ENCODE measurements at regions not wholly inside any gene's neighbourhood (a gene's known extent, or its start where the extent isn't known, plus 50 kb on each side); places are given as distances from the start of the nearest gene placed in this dataset.
"Not testable (repeated sequence)": the region's sequence is repeated elsewhere in the genome, so short reads cannot be mapped to it uniquely, and the experiment has no call there.

DNA sequence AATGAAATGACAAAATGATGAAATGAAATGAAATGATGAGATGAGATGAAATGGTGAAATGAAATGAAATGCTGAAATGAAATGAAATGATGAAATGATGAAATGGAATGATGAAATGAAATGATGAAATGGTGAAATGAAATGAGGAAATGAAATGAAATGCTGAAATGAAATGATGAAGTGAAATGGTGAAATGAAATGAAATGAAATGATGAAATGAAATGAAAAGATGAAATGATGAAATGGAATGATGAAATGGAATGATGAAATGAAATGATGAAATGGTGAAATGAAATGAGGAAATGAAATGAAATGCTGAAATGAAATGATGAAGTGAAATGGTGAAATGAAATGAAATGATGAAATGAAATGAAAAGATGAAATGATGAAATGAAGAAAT lies 2755.0 kb downstream of the RPIA start:
- Histone ChIP-seq H3K27me3 (replicated peaks; ENCODE audit: insufficient read depth, low read depth, low read length, poor library complexity) (peaks cover 22% of the 10 kb centered on the region), H3K4me1 (ENCODE audit: insufficient read depth, low read length, poor library complexity, severe bottlenecking) (peaks cover 11% of the 10 kb centered on the region)
- POLR2A ChIA-PET (ENCODE audit: low non-redundant PET); CTCF ChIA-PET; H3K4me3 ChIP-seq (ENCODE audit: low read depth, low read length, poor library complexity, severe bottlenecking); DNase-seq (ENCODE audit: low spot score); H3K9me3 ChIP-seq (ENCODE audit: low read depth, low read length, poor library complexity, severe bottlenecking); H3K27ac ChIP-seq (ENCODE audit: low read depth, low read length, poor library complexity, severe bottlenecking); H3K36me3 ChIP-seq (ENCODE audit: insufficient read depth, low read length, poor library complexity, severe bottlenecking); BruUV-seq (replicated peaks); intact Hi-C loops (cut with micrococcal nuclease; ENCODE audit: unreplicated experiment): not testable (repeated sequence)

DNA sequence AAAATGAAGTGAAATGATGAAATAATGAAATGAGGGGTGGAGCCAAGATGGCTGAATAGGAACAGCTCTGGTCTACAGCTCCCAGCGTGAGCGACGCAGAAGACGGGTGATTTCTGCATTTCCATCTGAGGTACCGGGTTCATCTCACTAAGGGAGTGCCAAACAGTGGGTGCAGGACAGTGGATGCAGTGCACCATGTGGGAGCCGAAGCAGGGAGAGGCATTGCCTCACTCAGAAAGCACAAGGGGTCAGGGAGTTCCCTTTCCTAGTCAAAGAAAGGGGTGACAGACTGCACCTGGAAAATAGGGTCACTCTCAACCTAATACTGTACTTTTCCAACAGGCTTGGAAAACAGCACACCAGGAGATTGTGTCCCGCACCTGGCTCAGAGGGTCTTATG lies 2755.4 kb downstream of the RPIA start:
- H3K9me3 ChIP-seq (ENCODE audit: low read depth, low read length, poor library complexity, severe bottlenecking); CTCF ChIA-PET; H3K27ac ChIP-seq (ENCODE audit: low read depth, low read length, poor library complexity, severe bottlenecking); H3K4me3 ChIP-seq (ENCODE audit: low read depth, low read length, poor library complexity, severe bottlenecking); DNase-seq (ENCODE audit: low spot score); intact Hi-C loops (cut with micrococcal nuclease; ENCODE audit: unreplicated experiment); BruUV-seq (replicated peaks); POLR2A ChIA-PET (ENCODE audit: low non-redundant PET); H3K36me3 ChIP-seq (ENCODE audit: insufficient read depth, low read length, poor library complexity, severe bottlenecking): not testable (repeated sequence)
- peaks cover 20% of the 10 kb centered on the region for H3K27me3 ChIP-seq (replicated peaks; ENCODE audit: insufficient read depth, low read depth, low read length, poor library complexity)
- peaks cover 11% of the 10 kb centered on the region for H3K4me1 ChIP-seq (ENCODE audit: insufficient read depth, low read length, poor library complexity, severe bottlenecking)

DNA sequence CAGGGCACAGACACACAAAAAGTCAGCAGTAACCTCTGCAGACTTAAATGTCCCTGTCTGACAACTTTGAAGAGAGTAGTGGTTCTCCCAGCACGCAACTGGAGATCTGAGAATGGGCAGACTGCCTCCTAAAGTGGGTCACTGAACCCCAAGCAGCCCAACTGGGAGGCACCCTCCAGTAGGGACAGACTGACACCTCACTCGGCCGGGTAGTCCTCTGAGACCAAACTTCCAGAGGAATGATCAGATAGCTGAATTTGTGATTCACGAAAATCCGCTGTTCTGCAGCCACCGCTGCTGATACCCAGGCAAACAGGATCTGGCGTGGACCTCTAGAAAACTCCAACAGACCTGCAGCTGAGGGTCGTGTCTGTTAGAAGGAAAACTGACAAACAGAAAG lies 2756.0 kb downstream of the RPIA start:
- H3K9me3 ChIP-seq (ENCODE audit: low read depth, low read length, poor library complexity, severe bottlenecking); CTCF ChIA-PET; H3K36me3 ChIP-seq (ENCODE audit: insufficient read depth, low read length, poor library complexity, severe bottlenecking); DNase-seq (ENCODE audit: low spot score); BruUV-seq (replicated peaks); H3K4me1 ChIP-seq (ENCODE audit: insufficient read depth, low read length, poor library complexity, severe bottlenecking); POLR2A ChIA-PET (ENCODE audit: low non-redundant PET); H3K4me3 ChIP-seq (ENCODE audit: low read depth, low read length, poor library complexity, severe bottlenecking); intact Hi-C loops (cut with micrococcal nuclease; ENCODE audit: unreplicated experiment); H3K27ac ChIP-seq (ENCODE audit: low read depth, low read length, poor library complexity, severe bottlenecking): not testable (repeated sequence)
- peaks cover 14% of the 10 kb centered on the region for H3K27me3 ChIP-seq (replicated peaks; ENCODE audit: insufficient read depth, low read depth, low read length, poor library complexity)

DNA sequence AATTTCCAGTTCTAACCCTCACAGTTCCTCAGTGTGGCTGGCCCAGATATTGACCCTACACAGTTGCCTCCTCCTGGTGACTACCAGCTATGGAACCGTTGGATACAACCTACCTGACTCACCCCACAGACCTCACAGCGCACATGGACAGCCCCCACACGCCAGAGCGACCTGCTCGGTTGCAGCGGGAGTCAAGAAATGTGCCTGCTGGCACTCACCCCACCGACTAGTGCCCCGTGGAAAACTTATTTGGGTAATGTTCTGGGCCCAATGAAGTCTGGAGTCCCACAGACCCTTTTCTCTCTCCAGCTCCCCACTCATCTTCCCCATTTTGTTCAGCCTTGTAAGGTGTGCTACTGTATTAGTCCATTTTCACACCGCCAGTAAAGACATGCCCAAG lies 2770.8 kb downstream of the RPIA start:
- intact Hi-C loops (cut with micrococcal nuclease; ENCODE audit: unreplicated experiment); BruUV-seq (replicated peaks); CTCF ChIA-PET; DNase-seq (ENCODE audit: low spot score); POLR2A ChIA-PET (ENCODE audit: low non-redundant PET); H3K27ac ChIP-seq (ENCODE audit: low read depth, low read length, poor library complexity, severe bottlenecking); H3K4me1 ChIP-seq (ENCODE audit: insufficient read depth, low read length, poor library complexity, severe bottlenecking); H3K27me3 ChIP-seq (replicated peaks; ENCODE audit: insufficient read depth, low read depth, low read length, poor library complexity); H3K36me3 ChIP-seq (ENCODE audit: insufficient read depth, low read length, poor library complexity, severe bottlenecking); H3K4me3 ChIP-seq (ENCODE audit: low read depth, low read length, poor library complexity, severe bottlenecking); H3K9me3 ChIP-seq (ENCODE audit: low read depth, low read length, poor library complexity, severe bottlenecking): not testable (repeated sequence)

DNA sequence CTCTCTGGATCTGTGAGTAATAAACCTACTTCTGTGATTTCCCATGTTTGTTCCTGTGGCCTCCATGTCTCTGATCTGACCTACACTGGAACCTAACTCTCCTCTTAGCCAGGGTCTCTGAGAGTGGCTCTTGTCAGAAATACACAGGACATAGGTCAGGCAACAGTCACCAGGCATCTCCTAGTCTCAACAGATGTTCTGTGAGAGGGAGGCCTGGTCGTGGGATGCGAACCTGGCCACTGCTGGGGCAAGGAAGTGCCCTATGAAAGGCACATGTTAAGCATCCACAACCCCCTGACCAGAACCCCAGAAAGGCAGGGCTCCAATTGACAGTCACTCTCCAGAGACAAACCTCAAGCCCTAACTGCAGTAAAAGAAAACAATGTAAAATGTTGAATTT lies 2771.5 kb downstream of the RPIA start:
- CTCF ChIA-PET; BruUV-seq (replicated peaks); H3K4me3 ChIP-seq (ENCODE audit: low read depth, low read length, poor library complexity, severe bottlenecking); DNase-seq (ENCODE audit: low spot score); intact Hi-C loops (cut with micrococcal nuclease; ENCODE audit: unreplicated experiment); H3K4me1 ChIP-seq (ENCODE audit: insufficient read depth, low read length, poor library complexity, severe bottlenecking); H3K27me3 ChIP-seq (replicated peaks; ENCODE audit: insufficient read depth, low read depth, low read length, poor library complexity); H3K9me3 ChIP-seq (ENCODE audit: low read depth, low read length, poor library complexity, severe bottlenecking); H3K36me3 ChIP-seq (ENCODE audit: insufficient read depth, low read length, poor library complexity, severe bottlenecking); POLR2A ChIA-PET (ENCODE audit: low non-redundant PET); H3K27ac ChIP-seq (ENCODE audit: low read depth, low read length, poor library complexity, severe bottlenecking): not testable (repeated sequence)

DNA sequence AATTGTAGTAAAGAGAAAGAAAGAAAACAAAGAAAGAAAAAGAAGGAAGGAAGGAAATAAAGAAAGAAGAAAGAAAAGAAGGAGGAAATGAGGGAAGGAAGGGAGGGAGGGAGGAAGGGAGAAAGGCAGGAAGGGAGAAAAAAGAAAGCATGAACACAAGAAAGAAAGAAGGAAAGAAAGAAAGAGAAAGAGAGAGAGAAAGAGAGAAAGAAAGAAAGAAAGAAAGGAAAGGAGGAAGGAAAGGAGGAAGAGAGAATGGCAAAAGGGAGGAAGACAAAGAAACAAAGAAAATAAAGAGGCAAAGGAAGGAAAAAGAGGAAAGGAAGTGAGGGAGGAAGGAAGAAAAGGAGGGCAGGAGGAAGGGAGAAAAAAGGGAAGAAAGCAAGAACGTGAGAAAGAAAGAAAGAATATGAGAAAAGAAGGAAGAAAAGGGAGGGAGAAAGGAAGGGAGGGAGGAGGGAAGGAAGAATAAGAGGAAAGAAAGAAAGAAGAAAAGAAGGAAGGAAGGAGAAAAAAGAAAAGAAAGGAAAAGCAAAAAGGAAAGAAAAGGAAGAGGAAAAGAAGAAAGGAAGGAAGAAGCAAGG lies 2775.4 kb downstream of the RPIA start:
- intact Hi-C loops (cut with micrococcal nuclease; ENCODE audit: unreplicated experiment); H3K36me3 ChIP-seq (ENCODE audit: insufficient read depth, low read length, poor library complexity, severe bottlenecking); H3K27ac ChIP-seq (ENCODE audit: low read depth, low read length, poor library complexity, severe bottlenecking); H3K4me1 ChIP-seq (ENCODE audit: insufficient read depth, low read length, poor library complexity, severe bottlenecking); DNase-seq (ENCODE audit: low spot score); H3K4me3 ChIP-seq (ENCODE audit: low read depth, low read length, poor library complexity, severe bottlenecking); BruUV-seq (replicated peaks); CTCF ChIA-PET; POLR2A ChIA-PET (ENCODE audit: low non-redundant PET); H3K27me3 ChIP-seq (replicated peaks; ENCODE audit: insufficient read depth, low read depth, low read length, poor library complexity); H3K9me3 ChIP-seq (ENCODE audit: low read depth, low read length, poor library complexity, severe bottlenecking): not testable (repeated sequence)

DNA sequence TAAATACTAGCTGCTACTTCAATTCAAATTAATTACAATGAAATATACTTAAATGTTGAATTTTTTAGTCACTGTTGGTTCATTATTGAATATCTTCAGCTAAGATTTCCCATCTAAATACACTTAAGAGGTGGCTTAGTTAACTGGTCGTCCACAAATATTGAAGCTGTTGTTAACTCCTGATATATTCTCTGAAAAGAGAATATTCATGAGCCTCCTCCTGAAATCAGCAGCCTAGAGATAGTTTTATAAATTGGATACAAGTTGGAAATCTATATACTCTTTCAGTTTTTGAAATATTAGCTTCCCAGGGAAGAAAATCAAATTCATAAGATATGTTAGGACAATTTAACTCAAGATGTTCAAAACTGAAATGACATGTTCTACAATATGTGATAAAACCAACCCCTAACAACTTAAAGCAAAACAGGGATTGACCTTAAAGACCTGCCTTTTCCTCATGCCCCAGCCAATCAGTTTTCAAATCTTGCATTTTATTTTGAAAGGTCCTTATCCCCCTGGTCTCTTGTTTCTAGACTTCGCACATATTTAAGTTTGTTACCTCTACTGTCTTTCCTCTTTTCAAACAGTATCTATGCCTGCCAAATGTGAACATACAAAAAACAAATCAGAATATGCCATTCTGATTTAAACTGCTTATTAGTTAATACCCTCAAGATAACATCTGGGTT lies 2784.9 kb downstream of the RPIA start:
- POLR2A ChIA-PET (ENCODE audit: low non-redundant PET); H3K9me3 ChIP-seq (ENCODE audit: low read depth, low read length, poor library complexity, severe bottlenecking); H3K36me3 ChIP-seq (ENCODE audit: insufficient read depth, low read length, poor library complexity, severe bottlenecking); H3K27ac ChIP-seq (ENCODE audit: low read depth, low read length, poor library complexity, severe bottlenecking); H3K4me3 ChIP-seq (ENCODE audit: low read depth, low read length, poor library complexity, severe bottlenecking); intact Hi-C loops (cut with micrococcal nuclease; ENCODE audit: unreplicated experiment); BruUV-seq (replicated peaks); CTCF ChIA-PET: not testable (repeated sequence)
- Histone ChIP-seq H3K4me1 (ENCODE audit: insufficient read depth, low read length, poor library complexity, severe bottlenecking) (peaks cover 17% of the 10 kb centered on the region), H3K27me3 (replicated peaks; ENCODE audit: insufficient read depth, low read depth, low read length, poor library complexity) (peaks cover 37% of the 10 kb centered on the region)
- DNase-seq (ENCODE audit: low spot score): peak; percentile 0
